ENCODE measurements at regions not wholly inside any gene's neighbourhood (a gene's known extent, or its start where the extent isn't known, plus 50 kb on each side); places are given as distances from the start of the nearest gene placed in this dataset.
"Not testable (repeated sequence)": the region's sequence is repeated elsewhere in the genome, so short reads cannot be mapped to it uniquely, and the experiment has no call there.

- TF ChIP-seq POLR2AphosphoS5 (IDR thresholded peaks at IDR 0.05; ENCODE audit: borderline replicate concordance, low read depth, low read length), result no peak
- no peak for TF ChIP-seq EZH2 (IDR thresholded peaks at IDR 0.05)
- no peak for TF ChIP-seq FOXP2 (optimal IDR thresholded peaks at IDR 0.05; ENCODE audit: control extremely low read depth, extremely low read length, insufficient read depth)
- H3K27ac ChIP-seq, result no peak overlapping the region
- H3K4me3 ChIP-seq, result no peak overlapping the region
- DNase-seq (ENCODE audit: low read depth, low spot score), result no peak
- H3K9me3 ChIP-seq (ENCODE audit: low read depth, low read length), result no peaks in the 10 kb centered on the region
- H3K36me3 ChIP-seq (ENCODE audit: insufficient read depth, low read length), result no peaks in the 10 kb centered on the region
- H3K9ac ChIP-seq (ENCODE audit: insufficient read length), result no peak overlapping the region
These were observed 107.9 kb upstream of the PLEKHG1 start for GRCh38 chr6:150491811-150492172.

- no peak for DNase-seq (ENCODE audit: low read depth, low spot score)
- Histone ChIP-seq H3K36me3 (ENCODE audit: insufficient read depth, low read length) (no peaks in the 10 kb centered on the region), H3K9ac (ENCODE audit: insufficient read length) (no peak overlapping the region), H3K4me3 (no peak overlapping the region), H3K9me3 (ENCODE audit: low read depth, low read length) (no peaks in the 10 kb centered on the region), H3K27ac (no peak overlapping the region)
- TF ChIP-seq EZH2 (IDR thresholded peaks at IDR 0.05) (no peak), POLR2AphosphoS5 (IDR thresholded peaks at IDR 0.05; ENCODE audit: borderline replicate concordance, low read depth, low read length) (no peak), FOXP2 (optimal IDR thresholded peaks at IDR 0.05; ENCODE audit: control extremely low read depth, extremely low read length, insufficient read depth) (no peak)
These were observed 107.2 kb upstream of the PLEKHG1 start for GRCh38 chr6:150492507-150492906.

- TF ChIP-seq POLR2AphosphoS5 (IDR thresholded peaks at IDR 0.05; ENCODE audit: borderline replicate concordance, low read depth, low read length) (no peak), FOXP2 (optimal IDR thresholded peaks at IDR 0.05; ENCODE audit: control extremely low read depth, extremely low read length, insufficient read depth) (no peak), EZH2 (IDR thresholded peaks at IDR 0.05) (no peak)
- Histone ChIP-seq H3K9ac (ENCODE audit: insufficient read length) (no peak overlapping the region), H3K27ac (no peak overlapping the region), H3K9me3 (ENCODE audit: low read depth, low read length) (no peaks in the 10 kb centered on the region), H3K4me3 (no peak overlapping the region), H3K36me3 (ENCODE audit: insufficient read depth, low read length) (no peaks in the 10 kb centered on the region)
- no peak for DNase-seq (ENCODE audit: low read depth, low spot score)
These were observed 106.7 kb upstream of the PLEKHG1 start for GRCh38 chr6:150492941-150493340.

DNA sequence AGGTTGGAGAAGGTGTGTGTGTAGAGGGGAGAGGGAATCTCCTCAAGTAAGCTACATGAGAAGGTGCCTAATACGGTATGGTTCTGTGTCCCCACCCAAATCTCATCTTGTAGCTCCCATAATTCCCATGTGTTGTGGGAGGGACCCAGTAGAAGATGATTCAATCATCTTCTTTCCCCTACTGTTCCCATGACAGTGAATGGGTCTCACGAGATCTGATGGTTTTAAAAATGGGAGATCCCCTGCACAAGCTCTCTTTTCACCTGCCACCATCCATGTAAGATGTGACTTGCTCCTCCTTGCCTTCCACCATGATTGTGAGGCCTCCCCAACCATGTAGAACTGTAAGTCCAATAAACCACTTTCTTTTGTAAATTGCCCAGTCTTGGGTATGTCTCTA is 106.1 kb upstream of the PLEKHG1 start:
- not testable (repeated sequence) for H3K36me3 ChIP-seq (ENCODE audit: insufficient read depth, low read length); H3K9me3 ChIP-seq (ENCODE audit: low read depth, low read length); H3K27ac ChIP-seq; H3K4me3 ChIP-seq; DNase-seq (ENCODE audit: low read depth, low spot score); H3K9ac ChIP-seq (ENCODE audit: insufficient read length)

DNA sequence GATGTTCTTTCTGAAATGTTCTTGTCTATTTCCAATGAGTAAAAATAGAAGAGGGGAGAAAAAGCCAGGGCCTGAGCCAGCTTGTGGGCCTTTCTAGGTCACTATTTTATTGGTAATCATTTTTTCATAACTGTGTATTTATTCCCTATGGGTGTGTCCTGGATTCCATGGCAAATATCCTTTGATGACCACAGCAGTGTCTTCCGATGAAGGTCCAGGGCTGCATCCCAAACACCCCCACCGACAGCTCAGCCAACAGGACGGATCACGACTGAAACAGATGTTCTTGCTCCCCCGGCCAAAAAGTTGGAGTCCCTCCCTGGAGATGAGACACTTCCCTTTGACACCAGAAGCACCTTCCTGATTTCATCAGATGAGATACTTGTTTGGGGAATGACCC is 105.4 kb upstream of the PLEKHG1 start:
- H3K36me3 ChIP-seq (ENCODE audit: insufficient read depth, low read length), result no peaks in the 10 kb centered on the region
- H3K9ac ChIP-seq (ENCODE audit: insufficient read length), result no peak overlapping the region
- no peaks in the 10 kb centered on the region for H3K9me3 ChIP-seq (ENCODE audit: low read depth, low read length)
- H3K4me3 ChIP-seq, result no peak overlapping the region
- TF ChIP-seq POLR2AphosphoS5 (IDR thresholded peaks at IDR 0.05; ENCODE audit: borderline replicate concordance, low read depth, low read length) (no peak), EZH2 (IDR thresholded peaks at IDR 0.05) (no peak), FOXP2 (optimal IDR thresholded peaks at IDR 0.05; ENCODE audit: control extremely low read depth, extremely low read length, insufficient read depth) (no peak)
- no peak overlapping the region for H3K27ac ChIP-seq
- no peak for DNase-seq (ENCODE audit: low read depth, low spot score)

DNA sequence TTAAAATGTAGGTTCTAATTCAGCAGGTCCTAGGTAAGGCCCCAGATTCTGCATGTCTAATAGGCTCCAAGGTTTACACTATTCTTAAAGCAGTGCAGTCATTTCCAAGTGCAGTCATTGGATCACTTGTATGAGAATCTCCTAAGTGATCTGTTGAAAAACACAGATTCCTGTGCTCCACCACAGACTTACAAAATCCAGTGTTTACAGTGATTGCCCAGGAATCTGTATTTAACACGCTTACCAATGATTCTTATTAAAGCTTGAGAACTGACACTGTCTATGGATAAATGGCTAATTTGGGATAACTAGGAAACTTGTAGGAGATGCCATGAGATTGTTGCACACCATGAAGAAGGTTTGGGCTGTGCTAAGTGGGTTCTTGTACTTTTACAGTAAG is 104.6 kb upstream of the PLEKHG1 start:
- DNase-seq (ENCODE audit: low read depth, low spot score), result no peak
- Histone ChIP-seq H3K9ac (ENCODE audit: insufficient read length) (no peak overlapping the region), H3K27ac (no peak overlapping the region), H3K36me3 (ENCODE audit: insufficient read depth, low read length) (no peaks in the 10 kb centered on the region), H3K9me3 (ENCODE audit: low read depth, low read length) (no peaks in the 10 kb centered on the region), H3K4me3 (no peak overlapping the region)
- TF ChIP-seq EZH2 (IDR thresholded peaks at IDR 0.05), result no peak
- TF ChIP-seq POLR2AphosphoS5 (IDR thresholded peaks at IDR 0.05; ENCODE audit: borderline replicate concordance, low read depth, low read length), result no peak
- TF ChIP-seq FOXP2 (optimal IDR thresholded peaks at IDR 0.05; ENCODE audit: control extremely low read depth, extremely low read length, insufficient read depth), result no peak

GRCh38 chr6:150496629-150497028 is 103.1 kb upstream of the PLEKHG1 start:
- Histone ChIP-seq H3K9me3 (ENCODE audit: low read depth, low read length) (no peaks in the 10 kb centered on the region), H3K36me3 (ENCODE audit: insufficient read depth, low read length) (no peaks in the 10 kb centered on the region), H3K27ac (peak overlapping the region; percentile 28; the same call in 1 of the 2 replicates), H3K4me3 (no peak overlapping the region), H3K9ac (ENCODE audit: insufficient read length) (no peak overlapping the region)
- no peak for TF ChIP-seq POLR2AphosphoS5 (IDR thresholded peaks at IDR 0.05; ENCODE audit: borderline replicate concordance, low read depth, low read length)
- no peak for TF ChIP-seq EZH2 (IDR thresholded peaks at IDR 0.05)
- TF ChIP-seq FOXP2 (optimal IDR thresholded peaks at IDR 0.05; ENCODE audit: control extremely low read depth, extremely low read length, insufficient read depth), result no peak
- no peak for DNase-seq (ENCODE audit: low read depth, low spot score)

DNA sequence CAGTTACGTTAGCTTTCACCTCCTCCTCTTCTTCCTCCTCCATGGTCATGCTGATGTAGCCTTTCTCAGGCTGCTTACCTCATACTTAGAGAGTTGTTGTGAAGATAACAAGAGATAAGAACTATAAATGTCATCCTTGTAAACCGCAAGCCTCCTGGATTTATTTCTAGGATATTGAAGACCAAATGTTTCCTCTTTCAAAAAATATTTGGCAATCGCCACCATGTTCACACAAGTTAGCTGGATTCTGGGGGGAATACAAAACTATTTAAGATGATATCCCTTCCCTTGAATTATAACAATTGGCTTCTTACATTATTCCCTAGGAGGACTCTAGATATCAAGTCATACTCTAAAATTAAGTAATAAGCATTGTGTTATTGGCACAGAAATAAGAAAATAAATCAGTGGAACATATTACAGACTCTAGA is 99.8 kb upstream of the PLEKHG1 start:
- H3K4me3 ChIP-seq, result no peak overlapping the region
- no peaks in the 10 kb centered on the region for H3K36me3 ChIP-seq (ENCODE audit: insufficient read depth, low read length)
- DNase-seq (ENCODE audit: low read depth, low spot score), result no peak
- H3K27ac ChIP-seq, result no peak overlapping the region
- no peaks in the 10 kb centered on the region for H3K9me3 ChIP-seq (ENCODE audit: low read depth, low read length)
- no peak overlapping the region for H3K9ac ChIP-seq (ENCODE audit: insufficient read length)
- TF ChIP-seq POLR2AphosphoS5 (IDR thresholded peaks at IDR 0.05; ENCODE audit: borderline replicate concordance, low read depth, low read length) (no peak), FOXP2 (optimal IDR thresholded peaks at IDR 0.05; ENCODE audit: control extremely low read depth, extremely low read length, insufficient read depth) (no peak), EZH2 (IDR thresholded peaks at IDR 0.05) (no peak)

DNA sequence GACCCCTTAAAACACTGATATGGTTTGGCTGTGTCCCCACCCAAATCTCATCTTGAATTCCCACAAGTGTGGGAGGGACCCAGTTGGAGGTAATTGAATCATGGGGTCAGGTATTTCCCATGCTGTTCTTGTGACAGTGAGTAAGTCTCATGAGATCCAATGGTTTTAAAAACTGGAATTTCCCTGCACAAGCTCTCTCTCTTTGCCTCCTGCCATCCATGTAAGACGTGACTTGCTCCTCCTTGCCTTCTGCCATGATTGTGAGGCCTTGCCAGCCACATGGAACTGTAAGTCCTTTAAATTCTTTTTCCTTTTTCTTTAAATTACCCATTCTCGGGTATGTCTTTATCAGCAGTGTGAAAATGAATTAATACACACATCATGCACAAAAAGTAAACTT is 99.1 kb upstream of the PLEKHG1 start:
- not testable (repeated sequence) for H3K36me3 ChIP-seq (ENCODE audit: insufficient read depth, low read length); DNase-seq (ENCODE audit: low read depth, low spot score); H3K9ac ChIP-seq (ENCODE audit: insufficient read length); H3K27ac ChIP-seq; H3K4me3 ChIP-seq; H3K9me3 ChIP-seq (ENCODE audit: low read depth, low read length)
